ENCODE measurements at regions not wholly inside any gene's neighbourhood (a gene's known extent, or its start where the extent isn't known, plus 50 kb on each side); places are given as distances from the start of the nearest gene placed in this dataset.

GRCh38 chr5:163748934-163749333 lies 243.5 kb downstream of the MAT2B start:
- RAD21 ChIA-PET (ENCODE audit: unreplicated experiment) = no interaction called here
- CTCF ChIA-PET = interaction anchor here (0.9 kb wide), 1 partner anchor 12 kb away, joined by 3 read pairs; no protein-coding TSS in a partner anchor
- POLR2A ChIA-PET = no interaction called here

More at GRCh38 chr5:163748934-163749333, 243.5 kb downstream of the MAT2B start:
- DNase-seq (ENCODE audit: low read depth, low spot score) (no peak), FAIRE-seq (no peak), ATAC-seq (no peak)
- SMC1A ChIA-PET (ENCODE audit: uncharacterized antibody, unreplicated experiment) = no interaction called here
- TF ChIP-seq SREBF1 (IDR thresholded peaks at IDR 0.05; ENCODE audit: low read length) (no peak), ETV6 (conservative IDR thresholded peaks at IDR 0.05 in 1 of 2, IDR thresholded peaks at IDR 0.05 in 1 of 2; ENCODE audit: borderline replicate concordance in 1 of 2, low read depth in 1 of 2) (no peak), POU2F2 (IDR thresholded peaks at IDR 0.05; ENCODE audit: borderline replicate concordance, low read depth, low read length) (no peak), NFIC (IDR thresholded peaks at IDR 0.05; ENCODE audit: low read depth, low read length) (no peak), ATF7 (IDR thresholded peaks at IDR 0.05; ENCODE audit: low read depth) (no peak), HDAC2 (IDR thresholded peaks at IDR 0.05) (no peak), ZNF207 (IDR thresholded peaks at IDR 0.05; ENCODE audit: borderline replicate concordance) (no peak), IRF4 (IDR thresholded peaks at IDR 0.05; ENCODE audit: low read depth, low read length) (no peak), TARDBP (IDR thresholded peaks at IDR 0.05; ENCODE audit: borderline replicate concordance) (no peak), IKZF2 (IDR thresholded peaks at IDR 0.05) (no peak), ELK1 (IDR thresholded peaks at IDR 0.05; ENCODE audit: low read depth, low read length) (no peak), WRNIP1 (IDR thresholded peaks at IDR 0.05; ENCODE audit: borderline replicate concordance, low read depth, low read length) (no peak), HSF1 (IDR thresholded peaks at IDR 0.05; ENCODE audit: low read depth, low read length) (no peak), YY1 (IDR thresholded peaks at IDR 0.05; ENCODE audit: low read depth, low read length) (no peak), ZNF24 (IDR thresholded peaks at IDR 0.05) (no peak), RAD51 (IDR thresholded peaks at IDR 0.05) (no peak), SIX5 (IDR thresholded peaks at IDR 0.05; ENCODE audit: low read depth, low read length, severe bottlenecking) (no peak), CREB1 (IDR thresholded peaks at IDR 0.05; ENCODE audit: low read depth) (no peak), MYB (IDR thresholded peaks at IDR 0.05; ENCODE audit: borderline replicate concordance, low read depth, low read length) (no peak), NR2C1 (IDR thresholded peaks at IDR 0.05) (no peak)
- no peak overlapping the region for H3K27ac ChIP-seq (ENCODE audit: control insufficient read depth, insufficient read depth)
- no peak overlapping the region for H3K9ac ChIP-seq (ENCODE audit: control insufficient read depth, insufficient read depth, low read length)
- no peaks in the 10 kb centered on the region for H3K36me3 ChIP-seq (ENCODE audit: control insufficient read depth in 2 of 2, insufficient read depth in 2 of 2, low read length in 1 of 2)
- no TSS peak for BruUV-seq (replicated peaks)
- intact Hi-C loops (cut with micrococcal nuclease; ENCODE audit: unreplicated experiment) = no loop called here
- H3K79me2 ChIP-seq (ENCODE audit: control insufficient read depth, insufficient read depth, low read length) = no peaks in the 10 kb centered on the region
- no peaks in the 10 kb centered on the region for H3K4me1 ChIP-seq (ENCODE audit: control insufficient read depth, insufficient read depth, low read length)
- H2AFZ ChIP-seq (ENCODE audit: control insufficient read depth, low read depth, low read length) = no peak overlapping the region
- no peak overlapping the region for H3K4me3 ChIP-seq
- no peaks in the 10 kb centered on the region for H3K27me3 ChIP-seq (replicated peaks in 1 of 2; ENCODE audit: control insufficient read depth in 2 of 2, insufficient read depth in 2 of 2, low read length in 1 of 2)
- no peak overlapping the region for H3K4me2 ChIP-seq (ENCODE audit: control insufficient read depth, insufficient read depth)
- H3K9me3 ChIP-seq (replicated peaks; ENCODE audit: control insufficient read depth, insufficient read depth, low read length) = no peaks in the 10 kb centered on the region; the same call in 2 of the 3 replicates
- in situ Hi-C loops (cut with MboI) = no loop called here
- no peaks in the 10 kb centered on the region for H4K20me1 ChIP-seq (ENCODE audit: control insufficient read depth, insufficient read depth)
- 16% methylated on average over 3 of the region's 3 CpGs for WGBS (ENCODE audit: insufficient coverage, insufficient replicate concordance, low lambda C conversion rate, missing lambda C conversion rate)

Measured in GM12878 (cell line).